Naive thymus-derived CD4-positive, alpha-beta T cell (primary cell): ENCODE measurements at regions not wholly inside any gene's neighbourhood (a gene's known extent, or its start where the extent isn't known, plus 50 kb on each side); places are given as distances from the start of the nearest gene placed in this dataset.

Source experiments
- ATAC-seq: fragments of 150-1000 bp; cut with Tn5 transposase; 2 replicates; pipeline ENCODE4 v1.10.0; 2021; ENCODE audit warnings: mild to moderate bottlenecking, moderate library complexity
- CTCF ChIA-PET: fragments of 350-600 bp; sonication (Branson Sonifier 250); formaldehyde crosslinking; loops from one replicate; lab custom pipeline; 2021; ENCODE audit warnings: antibody characterized with exemption; lab: Charles Lee
- POLR2A ChIA-PET: fragments of 350-600 bp; sonication (Branson Sonifier 250); formaldehyde crosslinking; loops from one replicate; lab custom pipeline; 2021; ENCODE audit warnings: antibody characterized with exemption, inconsistent platforms; lab: Charles Lee
- DNase-seq, 9 donors: peaks; one replicate each; pipeline versions ENCODE4 v3.0.0 to v3.0.0-alpha.2; 2020 to 2022; ENCODE audit warnings: mixed read lengths in 1 of 9
- H3K27ac ChIP-seq: one replicate; pipeline ENCODE4 v1.7.0; 2013; ENCODE audit warnings: mild to moderate bottlenecking, low read depth, low read length, moderate library complexity
- H3K27me3 ChIP-seq, 2 donors: one replicate each; pipeline ENCODE4 v1.7.0; 2013; ENCODE audit warnings: low read length in 2 of 2, mild to moderate bottlenecking in 2 of 2, moderate library complexity in 2 of 2; ENCODE audit not compliant: control insufficient read depth in 2 of 2, insufficient read depth in 2 of 2
- H3K36me3 ChIP-seq, 3 experiments: 1 replicate in 2 of 3; 2 replicates in 1 of 3; pipeline ENCODE4 v1.7.0; 2013; ENCODE audit warnings: low read length in 3 of 3, mild to moderate bottlenecking in 3 of 3, moderate library complexity in 1 of 3; ENCODE audit not compliant: insufficient read depth in 3 of 3, control insufficient read depth in 2 of 3
- H3K4me1 ChIP-seq, 2 donors: one replicate each; pipeline ENCODE4 v1.7.0; 2013; ENCODE audit warnings: low read length in 2 of 2, mild to moderate bottlenecking in 2 of 2, moderate library complexity in 1 of 2; ENCODE audit not compliant: control insufficient read depth in 2 of 2, insufficient read depth in 2 of 2
- H3K4me3 ChIP-seq: 2 replicates; pipeline ENCODE4 v1.7.0; 2013; ENCODE audit warnings: mild to moderate bottlenecking, low read length
- H3K9me3 ChIP-seq, 3 experiments: 1 replicate in 2 of 3; 2 replicates in 1 of 3; pipeline ENCODE4 v1.7.0; 2013; ENCODE audit warnings: low read length in 3 of 3; ENCODE audit not compliant: control insufficient read depth in 2 of 3
- H3K27ac Mint-ChIP-seq, 9 donors: one replicate each; pipeline ENCODE4 v1.8.0; 2020 to 2022; ENCODE audit warnings: mixed read lengths in 9 of 9, mild to moderate bottlenecking in 8 of 9, moderate library complexity in 5 of 9, inconsistent platforms in 2 of 9
- H3K27me3 Mint-ChIP-seq, 5 donors: one replicate each; pipeline ENCODE4 v1.8.0; 2021 to 2022; ENCODE audit warnings: mixed read lengths in 5 of 5, mild to moderate bottlenecking in 1 of 5
- H3K36me3 Mint-ChIP-seq, 5 donors: one replicate each; pipeline ENCODE4 v1.8.0; 2020 to 2022; ENCODE audit warnings: mixed read lengths in 5 of 5, mild to moderate bottlenecking in 3 of 5, inconsistent platforms in 1 of 5
- H3K4me1 Mint-ChIP-seq, 7 donors: one replicate each; pipeline ENCODE4 v1.8.0; 2020 to 2022; ENCODE audit warnings: mixed read lengths in 7 of 7, mild to moderate bottlenecking in 3 of 7, inconsistent platforms in 1 of 7
- H3K4me3 Mint-ChIP-seq, 10 donors: one replicate each; pipeline ENCODE4 v1.8.0; 2020 to 2022; ENCODE audit warnings: mild to moderate bottlenecking in 10 of 10, mixed read lengths in 10 of 10, moderate library complexity in 6 of 10, inconsistent platforms in 2 of 10
- H3K9me3 Mint-ChIP-seq, 11 donors: one replicate each; pipeline ENCODE4 v1.8.0; 2020 to 2022; ENCODE audit warnings: mixed read lengths in 11 of 11, mild to moderate bottlenecking in 4 of 11, inconsistent platforms in 1 of 11, moderate library complexity in 1 of 11
- intact Hi-C, 2 donors: fragments of 100-400 bp; cut with micrococcal nuclease; formaldehyde crosslinking; loops; one replicate each; pipeline ENCODE4 v1.15.1; 2023

GRCh38 chr12:77777274-77777673, 53.4 kb upstream of the NAV3 start:
- intact Hi-C loops = no loop called here
- H3K4me3 ChIP-seq = no peak overlapping the region
- H3K9me3 ChIP-seq = no peaks in the 10 kb centered on the region
- ChIA-PET CTCF (no interaction called here), POLR2A (no interaction called here)
- H3K27me3 Mint-ChIP-seq = no peaks in the 10 kb centered on the region
- peaks cover 0 to 11% (median 0%) of the 10 kb centered on the region in 11 donors for H3K9me3 Mint-ChIP-seq
- H3K27ac ChIP-seq = no peak overlapping the region
- no peaks in the 10 kb centered on the region for H3K4me1 ChIP-seq
- H3K36me3 ChIP-seq = no peaks in the 10 kb centered on the region
- no peaks in the 10 kb centered on the region for H3K27me3 ChIP-seq
- ATAC-seq = no peak
- H3K27ac Mint-ChIP-seq = no peak overlapping the region
- no peak for DNase-seq
- no peaks in the 10 kb centered on the region for H3K4me1 Mint-ChIP-seq
- no peaks in the 10 kb centered on the region for H3K36me3 Mint-ChIP-seq
- no peak overlapping the region for H3K4me3 Mint-ChIP-seq

GRCh38 chr12:77774761-77775160, 55.9 kb upstream of the NAV3 start:
- Mint-ChIP-seq H3K36me3 (no peaks in the 10 kb centered on the region), H3K4me3 (no peak overlapping the region), H3K4me1 (no peaks in the 10 kb centered on the region), H3K27ac (no peak overlapping the region), H3K27me3 (no peaks in the 10 kb centered on the region), H3K9me3 (peaks cover 0 to 6% (median 1%) of the 10 kb centered on the region in 11 donors)
- no peak overlapping the region for H3K27ac ChIP-seq
- no peak overlapping the region for H3K4me3 ChIP-seq
- no peaks in the 10 kb centered on the region for H3K4me1 ChIP-seq
- H3K27me3 ChIP-seq = no peaks in the 10 kb centered on the region
- ATAC-seq (no peak), DNase-seq (no peak)
- H3K36me3 ChIP-seq = no peaks in the 10 kb centered on the region
- CTCF ChIA-PET = no interaction called here
- POLR2A ChIA-PET = no interaction called here
- no peaks in the 10 kb centered on the region for H3K9me3 ChIP-seq
- intact Hi-C loops = no loop called here

GRCh38 chr12:77772676-77773298, 57.9 kb upstream of the NAV3 start:
- DNase-seq (no peak), ATAC-seq (no peak)
- ChIA-PET POLR2A (no interaction called here), CTCF (no interaction called here)
- Mint-ChIP-seq H3K36me3 (peaks cover 0 to 4% (median 0%) of the 10 kb centered on the region in 5 donors), H3K4me1 (no peaks in the 10 kb centered on the region), H3K27ac (no peak overlapping the region), H3K27me3 (no peaks in the 10 kb centered on the region), H3K4me3 (no peak overlapping the region), H3K9me3 (peaks cover 0 to 13% (median 4%) of the 10 kb centered on the region in 11 donors)
- no peak overlapping the region for H3K27ac ChIP-seq
- no peaks in the 10 kb centered on the region for H3K27me3 ChIP-seq
- no peaks in the 10 kb centered on the region for H3K4me1 ChIP-seq
- H3K36me3 ChIP-seq = no peaks in the 10 kb centered on the region
- H3K9me3 ChIP-seq = peaks cover 0 to 7% (median 0%) of the 10 kb centered on the region in 3 experiments
- intact Hi-C loops = no loop called here
- no peak overlapping the region for H3K4me3 ChIP-seq

GRCh38 chr12:77768558-77768957, 62.1 kb upstream of the NAV3 start:
- no peak overlapping the region for H3K27ac Mint-ChIP-seq
- POLR2A ChIA-PET = no interaction called here
- Histone ChIP-seq H3K9me3 (peaks cover 0 to 13% (median 0%) of the 10 kb centered on the region in 3 experiments), H3K4me3 (no peak overlapping the region), H3K4me1 (no peaks in the 10 kb centered on the region), H3K27me3 (no peaks in the 10 kb centered on the region), H3K27ac (no peak overlapping the region), H3K36me3 (no peaks in the 10 kb centered on the region)
- no peak for DNase-seq
- H3K27me3 Mint-ChIP-seq = no peaks in the 10 kb centered on the region
- peaks cover 1 to 20% (median 8%) of the 10 kb centered on the region in 11 donors for H3K9me3 Mint-ChIP-seq
- H3K4me3 Mint-ChIP-seq = no peak overlapping the region
- H3K36me3 Mint-ChIP-seq = peaks cover 0 to 4% (median 0%) of the 10 kb centered on the region in 5 donors
- H3K4me1 Mint-ChIP-seq = no peaks in the 10 kb centered on the region
- intact Hi-C loops = no loop called here
- CTCF ChIA-PET = no interaction called here
- ATAC-seq = no peak

- Histone ChIP-seq H3K4me1 (no peaks in the 10 kb centered on the region), H3K9me3 (peaks cover 0 to 13% (median 0%) of the 10 kb centered on the region in 3 experiments), H3K4me3 (no peak overlapping the region), H3K27ac (no peak overlapping the region), H3K36me3 (no peaks in the 10 kb centered on the region), H3K27me3 (no peaks in the 10 kb centered on the region)
- ChIA-PET CTCF (no interaction called here), POLR2A (no interaction called here)
- H3K36me3 Mint-ChIP-seq = peaks cover 0 to 4% (median 0%) of the 10 kb centered on the region in 5 donors
- H3K4me3 Mint-ChIP-seq = no peak overlapping the region
- H3K27ac Mint-ChIP-seq = no peak overlapping the region
- ATAC-seq = no peak
- no peak for DNase-seq
- peaks cover 1 to 21% (median 8%) of the 10 kb centered on the region in 11 donors for H3K9me3 Mint-ChIP-seq
- intact Hi-C loops = no loop called here
- H3K27me3 Mint-ChIP-seq = no peaks in the 10 kb centered on the region
- no peaks in the 10 kb centered on the region for H3K4me1 Mint-ChIP-seq
These were observed 62.8 kb upstream of the NAV3 start for GRCh38 chr12:77767756-77768343.

DNA sequence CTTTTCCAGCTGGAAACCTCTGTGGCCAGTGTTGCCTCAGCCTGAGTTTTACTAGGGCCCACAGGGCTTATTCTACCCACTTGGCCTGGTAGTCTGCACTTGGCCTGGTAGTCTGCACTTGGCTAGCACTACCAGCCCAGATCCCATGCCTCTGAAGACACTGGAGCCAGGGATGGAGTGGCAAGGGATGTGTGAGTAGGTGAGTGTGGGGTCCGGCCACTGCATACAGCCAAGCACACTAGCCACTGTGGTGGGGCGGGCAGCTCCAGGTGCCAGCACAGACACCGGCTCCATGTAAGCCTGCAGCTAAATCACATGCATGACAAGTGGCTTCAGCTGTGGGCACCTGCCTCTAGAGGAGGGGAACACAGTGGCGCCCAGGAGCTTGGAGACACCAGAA, 63.4 kb upstream of the NAV3 start:
- CTCF ChIA-PET = no interaction called here
- no peak for DNase-seq
- Mint-ChIP-seq H3K36me3 (peaks cover 0 to 4% (median 0%) of the 10 kb centered on the region in 5 donors), H3K4me3 (no peak overlapping the region), H3K4me1 (no peaks in the 10 kb centered on the region), H3K27ac (no peak overlapping the region), H3K27me3 (no peaks in the 10 kb centered on the region), H3K9me3 (peaks cover 1 to 20% (median 8%) of the 10 kb centered on the region in 11 donors)
- POLR2A ChIA-PET = no interaction called here
- ATAC-seq = no peak
- intact Hi-C loops = no loop called here
- Histone ChIP-seq H3K4me1 (no peaks in the 10 kb centered on the region), H3K36me3 (no peaks in the 10 kb centered on the region), H3K27ac (no peak overlapping the region), H3K4me3 (no peak overlapping the region), H3K27me3 (no peaks in the 10 kb centered on the region), H3K9me3 (peaks cover 0 to 13% (median 0%) of the 10 kb centered on the region in 3 experiments)

DNA sequence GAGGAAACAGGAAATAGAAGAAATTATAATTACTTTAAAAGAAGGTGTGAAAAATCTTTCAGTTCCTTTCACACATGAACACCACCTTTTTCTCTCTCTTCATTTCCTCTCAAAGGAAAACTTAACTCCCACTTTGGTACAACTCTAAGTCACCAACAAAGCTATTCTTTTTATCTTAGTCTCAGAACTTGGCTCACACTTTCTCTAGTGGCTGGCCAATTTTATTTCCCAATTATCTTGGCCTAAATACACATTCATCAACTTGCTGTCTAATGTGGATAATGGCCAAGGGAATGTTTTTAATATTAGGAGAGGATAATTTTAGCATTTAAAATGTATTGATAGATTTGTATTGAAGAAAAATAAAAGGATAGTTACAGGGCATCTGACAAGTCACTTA, 64.5 kb upstream of the NAV3 start:
- CTCF ChIA-PET = interaction anchor here (0.7 kb wide), 1 partner anchor 14 kb away, joined by 3 read pairs; no protein-coding TSS in a partner anchor
- ATAC-seq (no peak), DNase-seq (no peak)
- intact Hi-C loops = no loop called here
- Histone ChIP-seq H3K27me3 (no peaks in the 10 kb centered on the region), H3K36me3 (no peaks in the 10 kb centered on the region), H3K4me1 (no peaks in the 10 kb centered on the region), H3K27ac (no peak overlapping the region), H3K4me3 (no peak overlapping the region), H3K9me3 (peaks cover 0 to 13% (median 0%) of the 10 kb centered on the region in 3 experiments)
- Mint-ChIP-seq H3K9me3 (peaks cover 1 to 20% (median 10%) of the 10 kb centered on the region in 11 donors), H3K27ac (no peak overlapping the region), H3K4me1 (no peaks in the 10 kb centered on the region), H3K4me3 (no peak overlapping the region), H3K27me3 (no peaks in the 10 kb centered on the region), H3K36me3 (peaks cover 0 to 4% (median 0%) of the 10 kb centered on the region in 5 donors)
- POLR2A ChIA-PET = no interaction called here
